ENCODE measurements at regions not wholly inside any gene's neighbourhood (a gene's known extent, or its start where the extent isn't known, plus 50 kb on each side); places are given as distances from the start of the nearest gene placed in this dataset.

DNA sequence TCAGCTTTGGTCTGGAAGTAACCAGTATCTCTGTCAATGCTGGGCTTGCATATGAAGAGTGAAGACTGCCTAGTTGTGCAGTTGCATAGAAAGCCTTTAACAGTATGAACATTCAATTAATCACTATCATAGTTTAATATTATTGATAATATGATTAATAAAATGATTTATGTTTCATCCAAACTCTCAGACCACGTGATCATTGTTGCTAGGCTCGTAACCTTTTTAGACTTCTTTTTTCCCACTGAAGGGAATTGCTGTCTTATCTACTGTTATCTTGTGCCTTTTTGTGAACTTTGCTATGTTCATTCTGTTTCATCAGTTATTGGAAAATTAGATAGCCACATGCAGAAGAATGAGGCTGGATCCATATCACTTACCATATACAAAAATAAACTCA is 536.4 kb upstream of the NOVA1 start:
- DNase-seq, result no peak

DNA sequence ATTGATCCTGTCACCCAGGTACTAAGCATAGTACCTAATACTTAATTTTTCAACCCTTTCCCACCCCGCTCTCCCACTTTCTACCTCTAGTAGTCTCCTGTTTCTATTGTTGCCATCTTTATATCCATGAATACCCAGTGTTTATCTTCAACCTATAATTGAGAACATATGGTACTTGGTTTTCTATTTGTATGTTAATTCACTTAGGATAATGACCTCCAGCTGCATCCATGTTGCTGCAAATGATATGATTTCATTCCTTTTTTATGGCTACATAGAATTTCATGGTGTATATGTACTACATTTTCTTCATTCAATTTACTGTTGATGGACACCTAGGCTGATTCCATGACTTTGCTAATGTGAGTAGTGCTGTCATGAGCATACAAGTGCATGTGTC is 547.3 kb upstream of the NOVA1 start:
- DNase-seq, result no peak

DNA sequence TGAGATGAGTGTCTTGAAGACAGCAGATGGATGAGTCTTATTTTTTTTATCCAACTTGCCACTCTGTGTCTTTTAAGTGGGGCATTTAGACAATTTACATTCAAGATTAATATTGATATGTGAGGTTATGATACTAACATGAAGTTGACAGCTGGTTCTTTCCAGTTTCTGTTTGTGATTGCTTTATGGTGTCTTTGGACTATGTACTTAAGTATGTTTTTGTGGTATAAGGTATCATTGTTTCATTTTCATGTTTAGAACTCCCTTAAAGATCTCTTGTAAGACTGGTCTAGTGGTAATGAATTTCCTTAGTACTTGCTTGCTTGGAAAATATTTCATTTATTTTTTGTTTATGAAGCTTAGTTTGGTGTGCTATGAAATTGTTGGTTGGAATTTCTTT is 550.3 kb upstream of the NOVA1 start:
- no peak for DNase-seq

GRCh38 chr14:27164139-27164538 is 566.3 kb upstream of the NOVA1 start:
- DNase-seq, result no peak

GRCh38 chr14:27175489-27175888 is 577.7 kb upstream of the NOVA1 start:
- no peak for DNase-seq

DNA sequence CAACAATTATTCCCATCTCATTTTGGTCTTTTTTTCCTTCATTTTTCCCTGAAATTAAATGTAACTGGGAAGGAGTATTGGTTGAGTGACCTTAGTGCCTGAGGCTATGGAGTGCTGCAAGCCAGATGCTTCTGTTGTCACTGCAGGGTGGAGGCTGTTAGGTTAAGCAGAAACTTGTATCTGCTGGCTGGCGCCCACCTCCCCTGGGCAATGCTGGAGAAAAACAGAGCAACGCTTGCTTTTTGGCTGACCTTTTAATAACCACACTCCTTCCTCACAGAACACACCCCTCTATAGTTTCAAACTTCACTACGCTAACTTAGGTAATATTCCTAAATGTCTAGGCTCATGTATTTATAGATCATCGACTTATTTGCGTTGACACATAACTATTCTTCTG is 583.5 kb upstream of the NOVA1 start:
- no peak for DNase-seq

DNA sequence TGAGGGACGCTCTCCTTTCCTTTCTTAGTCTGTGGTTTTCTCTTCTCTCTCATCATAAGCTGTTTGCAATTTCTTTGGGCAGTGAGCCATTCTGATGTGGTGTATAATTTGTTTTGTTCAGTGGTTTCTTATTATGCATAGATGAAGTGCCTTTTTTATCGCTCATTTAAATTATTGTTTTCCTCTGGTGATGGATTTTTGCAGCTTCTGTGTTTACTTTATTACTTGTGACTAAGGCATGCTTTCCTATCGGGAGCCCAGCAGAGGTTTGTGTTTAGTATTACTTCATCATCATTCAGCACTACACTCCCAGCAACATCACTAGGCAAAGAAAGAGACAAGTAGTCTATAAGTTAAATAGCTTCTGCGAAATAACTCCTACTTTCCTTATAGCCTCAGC is 586.6 kb upstream of the NOVA1 start:
- no peak for DNase-seq

- DNase-seq, result no peak
These were observed 588.2 kb upstream of the NOVA1 start for GRCh38 chr14:27186048-27186447.

GRCh38 chr14:27187136-27187535 is 589.3 kb upstream of the NOVA1 start:
- no peak for DNase-seq

DNA sequence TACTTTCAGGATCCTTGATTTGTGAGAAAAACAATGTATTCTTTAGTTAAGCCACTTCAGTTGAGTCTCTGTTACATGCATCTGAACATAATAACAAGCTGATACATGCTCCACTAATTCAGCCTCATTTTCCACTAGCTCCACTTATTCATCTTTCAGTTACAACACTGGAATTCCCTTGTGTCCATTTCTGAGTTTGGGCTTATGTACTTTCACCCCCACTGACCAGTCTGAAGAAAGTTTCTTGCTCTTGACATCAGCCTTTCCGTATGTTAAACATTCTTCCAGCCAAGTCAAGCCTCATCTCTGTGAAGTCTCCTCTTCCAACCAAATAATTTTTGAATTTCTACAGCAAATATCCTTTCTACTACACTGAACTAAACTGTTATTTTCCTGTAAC is 592.5 kb upstream of the NOVA1 start:
- no peak for DNase-seq

- no peak for DNase-seq
These were observed 601.4 kb upstream of the NOVA1 start for GRCh38 chr14:27199272-27199671.

DNA sequence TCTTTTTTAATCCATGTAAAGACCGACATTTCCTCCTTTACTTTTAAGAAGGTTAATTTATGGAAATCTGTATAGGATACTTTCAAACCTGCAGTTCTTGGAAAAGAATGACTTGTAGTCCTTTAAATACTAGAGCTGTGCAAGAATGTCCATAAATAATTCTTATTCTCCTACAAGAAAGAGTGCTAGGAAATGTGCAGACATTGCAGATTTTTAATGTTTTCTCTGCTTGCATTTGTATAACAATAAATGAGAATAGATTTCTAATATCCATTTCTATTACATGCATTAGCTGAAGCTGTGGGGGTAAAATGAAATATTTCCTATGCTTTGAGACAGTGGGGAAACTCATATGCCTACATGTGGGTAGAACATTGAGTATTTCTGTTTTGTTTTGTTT is 607.2 kb upstream of the NOVA1 start:
- no peak for DNase-seq

GRCh38 chr14:27211741-27212140 is 613.9 kb upstream of the NOVA1 start:
- DNase-seq, result no peak

GRCh38 chr14:27222671-27223070 is 624.8 kb upstream of the NOVA1 start:
- no peak for DNase-seq

DNA sequence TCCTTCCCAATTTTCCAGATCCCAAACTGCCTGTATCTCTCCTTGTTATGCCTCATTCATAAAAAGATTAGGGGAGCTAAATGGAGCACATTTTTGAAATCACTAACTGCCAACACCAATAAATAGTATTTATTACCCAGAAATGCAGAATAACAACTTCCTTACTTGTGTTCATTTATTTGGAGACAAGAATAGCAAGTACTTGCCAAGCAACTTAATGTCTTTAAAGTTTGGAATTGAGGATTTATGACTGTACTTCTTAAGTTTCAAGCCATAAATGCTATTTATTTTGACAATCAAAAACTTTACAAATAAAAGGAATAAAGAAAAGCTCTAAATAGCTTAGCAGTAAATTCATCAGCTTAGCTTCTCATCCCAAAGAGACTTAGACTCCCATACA is 626.1 kb upstream of the NOVA1 start:
- DNase-seq, result no peak

- no peak for DNase-seq
These were observed 630.2 kb upstream of the NOVA1 start for GRCh38 chr14:27228053-27228452.

- DNase-seq, result no peak
These were observed 636.5 kb upstream of the NOVA1 start for GRCh38 chr14:27234331-27234730.

- DNase-seq, result no peak
These were observed 638.8 kb upstream of the NOVA1 start for GRCh38 chr14:27236601-27237000.

DNA sequence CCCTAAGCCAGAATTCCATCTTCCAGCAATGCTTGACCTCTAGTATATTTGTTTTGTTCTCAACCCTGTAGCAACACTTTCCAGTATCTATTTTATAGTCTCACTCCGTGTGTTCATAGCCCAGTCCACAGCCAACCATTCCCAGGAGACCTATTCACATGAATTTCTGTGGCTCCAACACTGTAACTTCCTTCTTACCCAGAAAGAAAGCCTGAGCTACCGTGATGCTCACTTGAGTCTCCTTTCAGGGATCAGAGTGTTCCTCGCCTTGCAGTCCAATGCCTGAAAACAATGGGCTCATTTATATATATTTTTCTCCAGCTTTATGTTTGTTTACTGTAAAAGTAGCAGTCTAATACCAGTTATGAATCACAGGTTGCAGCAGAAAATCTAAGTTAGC is 645.0 kb upstream of the NOVA1 start:
- DNase-seq, result no peak

DNA sequence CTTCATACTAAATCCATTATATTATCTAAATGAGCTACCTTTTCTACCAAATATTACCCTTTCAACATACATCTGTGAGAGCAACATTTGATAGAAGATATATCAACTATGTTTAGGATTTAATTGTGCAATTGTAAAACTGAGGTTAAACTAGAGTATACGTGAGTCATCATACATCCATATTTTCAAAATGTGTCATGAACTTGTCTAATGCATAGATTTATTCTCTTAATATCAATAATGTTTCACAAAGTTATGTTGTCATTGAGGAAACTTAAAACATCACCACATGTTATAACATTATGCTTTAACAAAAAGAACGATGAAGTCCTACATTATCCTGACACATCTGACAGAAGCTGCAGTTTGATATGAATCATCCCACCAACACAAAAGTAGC is 645.5 kb upstream of the NOVA1 start:
- no peak for DNase-seq

GRCh38 chr14:27245947-27246346 is 648.1 kb upstream of the NOVA1 start:
- DNase-seq, result no peak

DNA sequence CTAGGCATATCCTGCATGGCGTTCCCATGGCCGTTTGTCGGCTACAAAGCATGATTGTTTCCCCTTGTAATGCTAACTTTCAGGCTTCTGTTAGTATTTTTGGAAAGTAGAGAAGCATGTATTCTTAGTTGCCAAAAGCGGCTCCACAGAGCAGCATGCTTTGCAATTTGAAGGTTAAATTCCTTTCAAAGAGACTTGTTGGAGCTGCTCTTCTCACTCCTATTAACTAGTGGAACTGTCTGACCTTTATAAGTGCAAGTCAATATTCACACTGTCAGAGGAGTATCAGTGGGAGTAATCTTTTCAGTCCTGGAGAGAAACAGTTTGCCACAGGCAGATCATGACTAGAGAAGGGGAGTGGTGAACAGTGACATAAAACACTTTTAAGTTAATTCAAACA is 656.1 kb upstream of the NOVA1 start:
- DNase-seq, result no peak

DNA sequence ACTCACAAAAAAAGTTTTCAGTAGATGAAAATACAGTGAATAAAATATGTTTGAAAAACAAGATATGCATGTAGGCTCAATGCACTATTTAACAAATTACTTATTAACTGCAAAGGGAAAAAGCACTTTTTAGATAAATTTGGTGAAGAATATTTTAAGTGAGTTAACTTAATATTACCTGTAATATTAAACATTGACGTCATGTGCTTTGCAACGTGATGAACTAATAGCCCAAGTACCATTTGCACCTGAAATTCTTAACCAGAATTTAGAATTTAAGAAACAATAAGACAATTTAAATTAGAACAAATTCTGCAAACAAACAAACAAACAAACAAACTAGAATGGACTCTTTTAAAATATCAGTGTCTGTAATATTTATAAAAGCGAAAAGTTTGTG is 659.0 kb upstream of the NOVA1 start:
- DNase-seq, result no peak

- DNase-seq, result no peak
These were observed 670.0 kb upstream of the NOVA1 start for GRCh38 chr14:27267876-27268275.

DNA sequence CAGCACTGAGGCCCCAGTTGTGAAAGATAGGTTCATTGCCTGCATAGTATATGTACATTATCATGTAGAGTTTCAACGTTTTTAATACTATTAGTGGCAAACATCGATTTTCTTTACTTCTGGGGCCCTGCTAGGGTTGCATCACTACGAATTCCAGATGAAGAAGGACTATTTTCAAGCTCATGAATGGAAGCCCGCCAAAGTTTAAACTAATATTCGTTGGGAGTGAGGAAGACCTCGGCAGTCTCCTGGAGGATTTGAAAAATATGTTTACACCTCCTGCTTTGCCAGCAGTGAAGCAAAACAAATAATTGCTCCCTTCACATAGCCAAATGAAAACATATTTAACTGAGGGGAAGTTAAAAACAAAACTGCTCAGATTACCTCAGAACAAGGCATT is 672.9 kb upstream of the NOVA1 start:
- DNase-seq, result no peak

DNA sequence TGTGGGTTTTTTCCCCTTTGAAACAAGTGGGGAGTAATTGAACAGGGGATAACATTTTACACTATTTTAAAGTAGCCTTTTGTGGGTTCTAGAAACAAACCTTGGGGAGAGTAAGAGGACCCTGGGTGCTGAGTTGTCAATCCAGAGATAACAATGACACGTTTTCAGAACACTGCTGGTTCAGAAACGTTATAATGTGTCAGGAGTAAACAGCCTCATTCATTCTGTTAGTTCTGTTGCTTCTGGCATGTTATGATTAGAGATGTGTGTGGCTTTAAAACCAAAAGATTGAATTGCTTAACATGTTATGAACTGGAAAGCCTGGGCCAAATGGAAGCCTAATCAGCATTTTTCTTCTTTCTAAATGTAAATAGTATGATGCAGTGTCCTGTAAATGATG is 680.5 kb upstream of the NOVA1 start:
- DNase-seq, result no peak
